ENCODE measurements at regions not wholly inside any gene's neighbourhood (a gene's known extent, or its start where the extent isn't known, plus 50 kb on each side); places are given as distances from the start of the nearest gene placed in this dataset.

DNA sequence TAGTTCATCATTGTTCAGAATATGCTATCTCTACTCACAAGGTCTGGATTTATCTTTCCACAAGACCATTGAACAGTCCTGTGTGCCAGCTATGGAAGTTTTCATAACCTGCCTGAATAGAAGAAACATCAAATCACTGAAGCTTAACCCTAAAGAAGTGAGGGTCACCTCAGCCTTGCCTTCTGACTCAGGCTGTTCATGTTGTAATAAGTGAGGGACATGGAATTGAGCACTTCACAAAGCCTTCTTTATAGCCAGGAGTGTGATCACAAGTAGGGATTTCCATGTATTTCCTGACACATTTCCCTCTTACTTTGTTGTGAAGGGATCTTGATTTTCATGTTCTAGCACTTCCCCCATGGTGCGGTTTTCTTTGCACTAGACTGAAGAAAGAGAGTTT lies 577.5 kb upstream of the WWC1 start:
- TF ChIP-seq, protein P1, sequence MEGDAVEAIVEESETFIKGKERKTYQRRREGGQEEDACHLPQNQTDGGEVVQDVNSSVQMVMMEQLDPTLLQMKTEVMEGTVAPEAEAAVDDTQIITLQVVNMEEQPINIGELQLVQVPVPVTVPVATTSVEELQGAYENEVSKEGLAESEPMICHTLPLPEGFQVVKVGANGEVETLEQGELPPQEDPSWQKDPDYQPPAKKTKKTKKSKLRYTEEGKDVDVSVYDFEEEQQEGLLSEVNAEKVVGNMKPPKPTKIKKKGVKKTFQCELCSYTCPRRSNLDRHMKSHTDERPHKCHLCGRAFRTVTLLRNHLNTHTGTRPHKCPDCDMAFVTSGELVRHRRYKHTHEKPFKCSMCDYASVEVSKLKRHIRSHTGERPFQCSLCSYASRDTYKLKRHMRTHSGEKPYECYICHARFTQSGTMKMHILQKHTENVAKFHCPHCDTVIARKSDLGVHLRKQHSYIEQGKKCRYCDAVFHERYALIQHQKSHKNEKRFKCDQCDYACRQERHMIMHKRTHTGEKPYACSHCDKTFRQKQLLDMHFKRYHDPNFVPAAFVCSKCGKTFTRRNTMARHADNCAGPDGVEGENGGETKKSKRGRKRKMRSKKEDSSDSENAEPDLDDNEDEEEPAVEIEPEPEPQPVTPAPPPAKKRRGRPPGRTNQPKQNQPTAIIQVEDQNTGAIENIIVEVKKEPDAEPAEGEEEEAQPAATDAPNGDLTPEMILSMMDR (IDR thresholded peaks at IDR 0.05; ENCODE audit: poor library complexity, severe bottlenecking) = no peak
- TF ChIP-seq EZH2 (IDR thresholded peaks at IDR 0.05; ENCODE audit: borderline replicate concordance, insufficient read depth, low read length, poor library complexity, severe bottlenecking) (no peak), SMC3 (conservative IDR thresholded peaks at IDR 0.05; ENCODE audit: poor library complexity) (no peak), MXI1 (conservative IDR thresholded peaks at IDR 0.05; ENCODE audit: poor library complexity, severe bottlenecking) (no peak), TAF1 (IDR thresholded peaks at IDR 0.05; ENCODE audit: low read depth) (no peak), POLR2AphosphoS5 (IDR thresholded peaks at IDR 0.05) (no peak), EP300 (conservative IDR thresholded peaks at IDR 0.05; ENCODE audit: poor library complexity, severe bottlenecking) (no peak), RAD21 (conservative IDR thresholded peaks at IDR 0.05) (no peak)
- TF ChIP-seq, protein P2, sequence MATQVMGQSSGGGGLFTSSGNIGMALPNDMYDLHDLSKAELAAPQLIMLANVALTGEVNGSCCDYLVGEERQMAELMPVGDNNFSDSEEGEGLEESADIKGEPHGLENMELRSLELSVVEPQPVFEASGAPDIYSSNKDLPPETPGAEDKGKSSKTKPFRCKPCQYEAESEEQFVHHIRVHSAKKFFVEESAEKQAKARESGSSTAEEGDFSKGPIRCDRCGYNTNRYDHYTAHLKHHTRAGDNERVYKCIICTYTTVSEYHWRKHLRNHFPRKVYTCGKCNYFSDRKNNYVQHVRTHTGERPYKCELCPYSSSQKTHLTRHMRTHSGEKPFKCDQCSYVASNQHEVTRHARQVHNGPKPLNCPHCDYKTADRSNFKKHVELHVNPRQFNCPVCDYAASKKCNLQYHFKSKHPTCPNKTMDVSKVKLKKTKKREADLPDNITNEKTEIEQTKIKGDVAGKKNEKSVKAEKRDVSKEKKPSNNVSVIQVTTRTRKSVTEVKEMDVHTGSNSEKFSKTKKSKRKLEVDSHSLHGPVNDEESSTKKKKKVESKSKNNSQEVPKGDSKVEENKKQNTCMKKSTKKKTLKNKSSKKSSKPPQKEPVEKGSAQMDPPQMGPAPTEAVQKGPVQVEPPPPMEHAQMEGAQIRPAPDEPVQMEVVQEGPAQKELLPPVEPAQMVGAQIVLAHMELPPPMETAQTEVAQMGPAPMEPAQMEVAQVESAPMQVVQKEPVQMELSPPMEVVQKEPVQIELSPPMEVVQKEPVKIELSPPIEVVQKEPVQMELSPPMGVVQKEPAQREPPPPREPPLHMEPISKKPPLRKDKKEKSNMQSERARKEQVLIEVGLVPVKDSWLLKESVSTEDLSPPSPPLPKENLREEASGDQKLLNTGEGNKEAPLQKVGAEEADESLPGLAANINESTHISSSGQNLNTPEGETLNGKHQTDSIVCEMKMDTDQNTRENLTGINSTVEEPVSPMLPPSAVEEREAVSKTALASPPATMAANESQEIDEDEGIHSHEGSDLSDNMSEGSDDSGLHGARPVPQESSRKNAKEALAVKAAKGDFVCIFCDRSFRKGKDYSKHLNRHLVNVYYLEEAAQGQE (IDR thresholded peaks at IDR 0.05; ENCODE audit: borderline replicate concordance) = no peak
